ENCODE measurements at regions not wholly inside any gene's neighbourhood (a gene's known extent, or its start where the extent isn't known, plus 50 kb on each side); places are given as distances from the start of the nearest gene placed in this dataset.

DNA sequence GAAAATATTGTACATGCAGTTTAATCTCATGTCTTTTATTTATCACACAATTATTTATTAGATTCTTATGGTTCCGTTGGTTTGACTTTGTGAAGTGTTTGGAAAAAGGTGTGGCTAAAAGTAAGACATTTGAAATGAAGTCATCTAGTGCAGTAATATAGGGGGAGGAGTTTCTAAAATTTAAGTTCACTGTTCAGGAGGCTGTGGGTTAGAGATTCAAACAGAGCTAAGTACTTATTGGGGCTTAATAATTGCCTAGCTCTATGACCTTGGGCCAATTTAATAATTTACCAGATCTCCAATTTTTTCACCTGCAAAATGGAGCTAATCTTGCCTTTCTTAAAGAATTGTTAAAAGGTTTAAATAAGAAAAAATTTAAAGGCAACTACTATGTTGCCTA is 144.6 kb downstream of the NDFIP2 start:
- no peak overlapping the region for H3K18ac ChIP-seq (ENCODE audit: low read depth, low read length)
- H3K56ac ChIP-seq (ENCODE audit: extremely low read depth, insufficient read depth, low read length): no peak overlapping the region
- TF ChIP-seq USF2 (IDR thresholded peaks at IDR 0.05; ENCODE audit: low read depth, low read length): no peak
- TF ChIP-seq POLR2A (IDR thresholded peaks at IDR 0.05; ENCODE audit: low read depth, low read length): no peak
- TF ChIP-seq MXI1 (IDR thresholded peaks at IDR 0.05; ENCODE audit: borderline replicate concordance, low read depth, low read length): no peak
- TF ChIP-seq, protein P1, sequence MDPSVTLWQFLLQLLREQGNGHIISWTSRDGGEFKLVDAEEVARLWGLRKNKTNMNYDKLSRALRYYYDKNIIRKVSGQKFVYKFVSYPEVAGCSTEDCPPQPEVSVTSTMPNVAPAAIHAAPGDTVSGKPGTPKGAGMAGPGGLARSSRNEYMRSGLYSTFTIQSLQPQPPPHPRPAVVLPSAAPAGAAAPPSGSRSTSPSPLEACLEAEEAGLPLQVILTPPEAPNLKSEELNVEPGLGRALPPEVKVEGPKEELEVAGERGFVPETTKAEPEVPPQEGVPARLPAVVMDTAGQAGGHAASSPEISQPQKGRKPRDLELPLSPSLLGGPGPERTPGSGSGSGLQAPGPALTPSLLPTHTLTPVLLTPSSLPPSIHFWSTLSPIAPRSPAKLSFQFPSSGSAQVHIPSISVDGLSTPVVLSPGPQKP (IDR thresholded peaks at IDR 0.05; ENCODE audit: borderline replicate concordance, low read depth, low read length): no peak
- TF ChIP-seq, protein P2, sequence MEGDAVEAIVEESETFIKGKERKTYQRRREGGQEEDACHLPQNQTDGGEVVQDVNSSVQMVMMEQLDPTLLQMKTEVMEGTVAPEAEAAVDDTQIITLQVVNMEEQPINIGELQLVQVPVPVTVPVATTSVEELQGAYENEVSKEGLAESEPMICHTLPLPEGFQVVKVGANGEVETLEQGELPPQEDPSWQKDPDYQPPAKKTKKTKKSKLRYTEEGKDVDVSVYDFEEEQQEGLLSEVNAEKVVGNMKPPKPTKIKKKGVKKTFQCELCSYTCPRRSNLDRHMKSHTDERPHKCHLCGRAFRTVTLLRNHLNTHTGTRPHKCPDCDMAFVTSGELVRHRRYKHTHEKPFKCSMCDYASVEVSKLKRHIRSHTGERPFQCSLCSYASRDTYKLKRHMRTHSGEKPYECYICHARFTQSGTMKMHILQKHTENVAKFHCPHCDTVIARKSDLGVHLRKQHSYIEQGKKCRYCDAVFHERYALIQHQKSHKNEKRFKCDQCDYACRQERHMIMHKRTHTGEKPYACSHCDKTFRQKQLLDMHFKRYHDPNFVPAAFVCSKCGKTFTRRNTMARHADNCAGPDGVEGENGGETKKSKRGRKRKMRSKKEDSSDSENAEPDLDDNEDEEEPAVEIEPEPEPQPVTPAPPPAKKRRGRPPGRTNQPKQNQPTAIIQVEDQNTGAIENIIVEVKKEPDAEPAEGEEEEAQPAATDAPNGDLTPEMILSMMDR (conservative IDR thresholded peaks at IDR 0.05; ENCODE audit: low read depth, low read length): no peak
- TF ChIP-seq RCOR1 (IDR thresholded peaks at IDR 0.05; ENCODE audit: insufficient replicate concordance, low read length): no peak
- TF ChIP-seq BHLHE40 (IDR thresholded peaks at IDR 0.05; ENCODE audit: low read depth, low read length): no peak
- no peak for TF ChIP-seq RAD21 (IDR thresholded peaks at IDR 0.05; ENCODE audit: low read length)
- no peak for TF ChIP-seq MAFK (IDR thresholded peaks at IDR 0.05; ENCODE audit: low read depth, low read length)
- no peak for TF ChIP-seq FOS (IDR thresholded peaks at IDR 0.05; ENCODE audit: low read depth, low read length)
- no CpG with 5 or more reads among the region's 1 CpG for WGBS, 2 experiments (ENCODE audit: extremely low coverage in 2 of 2, insufficient read length in 1 of 2)
- ChIA-PET CTCF (no interaction called here), POLR2A (ENCODE audit: unreplicated experiment) (no interaction called here)
- no peaks in the 10 kb centered on the region for H3K9me1 ChIP-seq (ENCODE audit: insufficient read depth, low read length)
- dilution Hi-C loops (cut with HindIII; ENCODE audit: low sequenced_read_pairs, unreplicated experiment): no loop called here
- no peak overlapping the region for H2AK9ac ChIP-seq (replicated peaks; ENCODE audit: low read depth, low read length, poor library complexity)
- H4K5ac ChIP-seq (ENCODE audit: low read depth, low read length): no peak overlapping the region
- no TSS peak for BruUV-seq (replicated peaks)
- H3K36me3 ChIP-seq (ENCODE audit: control insufficient read depth, insufficient read depth, low read length): no peaks in the 10 kb centered on the region
- H3K4me2 ChIP-seq (ENCODE audit: low read depth, low read length): no peak overlapping the region
- H2BK15ac ChIP-seq (ENCODE audit: low read depth, low read length): no peak overlapping the region
- ATAC-seq (ENCODE audit: low read depth) (no peak), DNase-seq (no peak)
- no peak overlapping the region for H4K8ac ChIP-seq (ENCODE audit: low read depth in 2 of 2, low read length in 2 of 2)
- H3K27ac ChIP-seq (ENCODE audit: insufficient read depth, low read length): no peak overlapping the region
- H3K4me1 ChIP-seq (ENCODE audit: control insufficient read depth, insufficient read depth, low read length): no peaks in the 10 kb centered on the region
- H2AK5ac ChIP-seq (ENCODE audit: low read depth, low read length): no peak overlapping the region
- in situ Hi-C loops (cut with MboI; ENCODE audit: low sequenced_read_pairs): no loop called here
- H3K4me3 ChIP-seq (ENCODE audit: insufficient read depth, low read depth, low read length): no peak overlapping the region
- H4K20me1 ChIP-seq (ENCODE audit: insufficient read depth, low read length): no peaks in the 10 kb centered on the region
- no peak overlapping the region for H4K91ac ChIP-seq (ENCODE audit: insufficient read depth, low read depth, low read length)
- H3K23ac ChIP-seq (ENCODE audit: low read depth, low read length): no peak overlapping the region
- H2BK20ac ChIP-seq (ENCODE audit: low read depth, low read length): no peak overlapping the region
- H2BK120ac ChIP-seq (ENCODE audit: low read depth, low read length): no peak overlapping the region
- no peaks in the 10 kb centered on the region for H3K79me1 ChIP-seq (ENCODE audit: low read depth in 1 of 2, low read length in 2 of 2)
- no peaks in the 10 kb centered on the region for H3K9me3 ChIP-seq (ENCODE audit: control insufficient read depth, insufficient read depth, low read length)
- no peak overlapping the region for H2BK5ac ChIP-seq (ENCODE audit: low read depth, low read length, poor library complexity, severe bottlenecking)
- H3K14ac ChIP-seq (replicated peaks; ENCODE audit: low read depth, low read length): no peak overlapping the region
- H3K9ac ChIP-seq (ENCODE audit: low read depth, low read length): no peak overlapping the region
- no peak overlapping the region for H2AFZ ChIP-seq (replicated peaks; ENCODE audit: low read length, poor library complexity)
- no peak overlapping the region for H3K4ac ChIP-seq (ENCODE audit: low read depth, low read length)
- H3K27me3 ChIP-seq (ENCODE audit: control insufficient read depth, insufficient read depth, low read length): no peaks in the 10 kb centered on the region
- intact Hi-C loops (cut with micrococcal nuclease): no loop called here

Measured in IMR-90 (cell line).